A549 (cell line): ENCODE measurements at regions not wholly inside any gene's neighbourhood (a gene's known extent, or its start where the extent isn't known, plus 50 kb on each side); places are given as distances from the start of the nearest gene placed in this dataset.

ENCODE experiments used
- ATAC-seq, 2 experiments: fragments of 200-7000 bp in 1 of 2; fragments of >200 bp in 1 of 2; cut with Nextera tagmentation in 1 of 2; cut with Tn5 transposase in 1 of 2; 3 replicates each; pipeline versions ENCODE4 v1.8.0 to v1.9.1; 2018 to 2020; ENCODE audit warnings: mild to moderate bottlenecking in 1 of 2, moderate library complexity in 1 of 2
- CTCF ChIA-PET: fragments of 300-600 bp; sonication (Branson Sonifier 250); formaldehyde crosslinking; extraction: SDS; loops from one replicate; lab custom pipeline; 2021; ENCODE audit warnings: antibody characterized with exemption, inconsistent platforms; lab: Yijun Ruan, JAX
- POLR2A ChIA-PET: fragments of 350-600 bp; formaldehyde crosslinking; extraction: SDS; loops from one replicate; lab custom pipeline; 2021; ENCODE audit warnings: antibody characterized with exemption, inconsistent platforms; lab: Yijun Ruan, JAX
- DNase-seq, 2 experiments: peaks; one replicate each; pipeline versions ENCODE4 v3.0.0 to v3.0.0-alpha.2; 2011 to 2016; ENCODE audit warnings: low read depth in 1 of 2, low spot score in 1 of 2
- FAIRE-seq: peaks from 2 replicates; lab custom pipeline; 2011; peaks lifted over from hg19 to GRCh38; lab: Jason Lieb, UNC
- H3K27ac ChIP-seq, 2 experiments: fragments of >200 bp; sonication (Bioruptor Twin); formaldehyde crosslinking; 3 replicates each; pipeline ENCODE4 v1.5.1; 2016 to 2017
- H3K4me1 ChIP-seq: fragments of >200 bp; sonication (Bioruptor Twin); formaldehyde crosslinking; 3 replicates; pipeline ENCODE4 v1.6.1; 2016
- H3K4me2 ChIP-seq: fragments of >200 bp; sonication (Bioruptor Twin); formaldehyde crosslinking; 3 replicates; pipeline ENCODE4 v1.6.1; 2016
- H3K4me3 ChIP-seq: fragments of >200 bp; sonication (Bioruptor Twin); formaldehyde crosslinking; 3 replicates; pipeline ENCODE4 v1.5.1; 2016
- H3K9me3 ChIP-seq: fragments of >200 bp; sonication (Bioruptor Twin); formaldehyde crosslinking; 3 replicates; pipeline ENCODE4 v1.6.1; 2016
- ATOH8 ChIP-seq: fragments of 250-450 bp; sonication (Bioruptor Pico); IDR thresholded peaks from 2 replicates; pipeline ENCODE4 v1.5.0; 2020; ENCODE audit warnings: low read depth, mild to moderate bottlenecking, moderate library complexity
- CBX2 ChIP-seq: fragments of 200-600 bp; sonication (generic); IDR thresholded peaks from 2 replicates; pipeline ENCODE4 v1.6.1; 2016; ENCODE audit warnings: low read depth, mild to moderate bottlenecking, borderline replicate concordance
- CEBPB ChIP-seq, 2 experiments: fragments of >200 bp in 1 of 2; sonication (Bioruptor Twin) in 1 of 2; formaldehyde crosslinking in 1 of 2; IDR thresholded peaks; 2 replicates each; pipeline ENCODE4 v1.6.1; 2012 to 2016
- EHF ChIP-seq: fragments of 250-450 bp; sonication (Bioruptor Pico); IDR thresholded peaks from 2 replicates; pipeline ENCODE4 v1.5.0; 2020; ENCODE audit warnings: mild to moderate bottlenecking
- EHMT2 ChIP-seq: fragments of 200-600 bp; sonication (generic); IDR thresholded peaks from 2 replicates; pipeline ENCODE4 v1.6.1; 2016; ENCODE audit warnings: antibody characterized with exemption, low read depth, mild to moderate bottlenecking, moderate library complexity
- ESRRA ChIP-seq: fragments of 150-350 bp; IDR thresholded peaks from 2 replicates; pipeline ENCODE4 v1.6.1; 2014; ENCODE audit warnings: mild to moderate bottlenecking, low read length, borderline replicate concordance
- FOSL2 ChIP-seq, 2 experiments: fragments of 450-650 bp in 1 of 2; fragments of >200 bp in 1 of 2; sonication (Bioruptor Twin) in 1 of 2; formaldehyde crosslinking; IDR thresholded peaks; 2 replicates each; pipeline versions ENCODE4 v1.5.0 to v1.6.1; 2016 to 2020; ENCODE audit warnings: mild to moderate bottlenecking in 1 of 2, moderate library complexity in 1 of 2
- HEYL ChIP-seq: fragments of 250-450 bp; sonication (Bioruptor Pico); IDR thresholded peaks from 2 replicates; pipeline ENCODE4 v1.8.0; 2021; ENCODE audit warnings: mild to moderate bottlenecking, moderate library complexity
- HOXA7 ChIP-seq: fragments of 250-450 bp; sonication (Bioruptor Pico); IDR thresholded peaks from 2 replicates; pipeline ENCODE4 v1.5.0; 2020; ENCODE audit warnings: mild to moderate bottlenecking, moderate library complexity
- KDM1A ChIP-seq: fragments of 200-600 bp; sonication (generic); IDR thresholded peaks from 2 replicates; pipeline ENCODE4 v1.6.1; 2016; ENCODE audit warnings: low read depth, mild to moderate bottlenecking
- KDM5A ChIP-seq: fragments of 200-600 bp; sonication (generic); IDR thresholded peaks from 2 replicates; pipeline ENCODE4 v1.6.1; 2016; ENCODE audit warnings: antibody characterized with exemption, mild to moderate bottlenecking
- NFE2L2 ChIP-seq: fragments of 150-350 bp; conservative IDR thresholded peaks from 2 replicates; pipeline ENCODE4 v1.6.1; 2014; ENCODE audit warnings: low read length
- NPAS2 ChIP-seq: fragments of 250-450 bp; sonication (Bioruptor Pico); IDR thresholded peaks from 2 replicates; pipeline ENCODE4 v1.8.0; 2022; ENCODE audit warnings: mild to moderate bottlenecking, moderate library complexity, borderline replicate concordance
- NR3C1 ChIP-seq: fragments of >200 bp; sonication (Bioruptor Twin); formaldehyde crosslinking; IDR thresholded peaks from 3 replicates; pipeline ENCODE4 v1.6.1; 2017
- RNF2 ChIP-seq: fragments of 200-600 bp; sonication (generic); IDR thresholded peaks from 2 replicates; pipeline ENCODE4 v1.6.1; 2016; ENCODE audit warnings: low read depth, mild to moderate bottlenecking, antibody characterized with exemption, moderate library complexity, borderline replicate concordance
- SREBF2 ChIP-seq: fragments of 450-650 bp; IDR thresholded peaks from 2 replicates; pipeline ENCODE4 v1.6.1; 2014; ENCODE audit warnings: mild to moderate bottlenecking, moderate library complexity
- TP53 ChIP-seq: fragments of 250-450 bp; sonication (Bioruptor Pico); IDR thresholded peaks from 2 replicates; pipeline ENCODE4 v1.5.0; 2021; ENCODE audit warnings: mild to moderate bottlenecking, moderate library complexity
- USF2 ChIP-seq: fragments of 450-650 bp; IDR thresholded peaks from 2 replicates; pipeline ENCODE4 v1.6.1; 2014; ENCODE audit warnings: antibody characterized with exemption
- ZC3H11A ChIP-seq: fragments of 450-650 bp; IDR thresholded peaks from 2 replicates; pipeline ENCODE4 v1.6.1; 2014; ENCODE audit warnings: antibody characterized with exemption, mild to moderate bottlenecking
- ZNF302 ChIP-seq: fragments of 250-450 bp; sonication (Bioruptor Pico); IDR thresholded peaks from 2 replicates; pipeline ENCODE4 v1.9.0; 2021; ENCODE audit warnings: inconsistent platforms, mild to moderate bottlenecking, moderate library complexity
- WGBS: methylation state at CpG from one replicate; pipeline ENCODE4 v1.1.6; 2017; ENCODE audit errors: missing lambda C conversion rate; 5-methylcytosine and 5-hydroxymethylcytosine counted together
- TF ChIP-seq, protein P1 (sequence below): fragments of >200 bp; sonication (Bioruptor Twin); formaldehyde crosslinking; IDR thresholded peaks from 2 replicates; pipeline ENCODE4 v1.6.1; 2016
- TF ChIP-seq, protein P2 (sequence below): IDR thresholded peaks from 2 replicates; pipeline ENCODE4 v1.6.1; 2012; ENCODE audit warnings: low read depth, borderline replicate concordance
- TF ChIP-seq, protein P3 (sequence below): fragments of 250-450 bp; sonication (Bioruptor Pico); IDR thresholded peaks from 2 replicates; pipeline ENCODE4 v1.5.0; 2021; ENCODE audit warnings: mild to moderate bottlenecking, moderate library complexity, borderline replicate concordance

DNA sequence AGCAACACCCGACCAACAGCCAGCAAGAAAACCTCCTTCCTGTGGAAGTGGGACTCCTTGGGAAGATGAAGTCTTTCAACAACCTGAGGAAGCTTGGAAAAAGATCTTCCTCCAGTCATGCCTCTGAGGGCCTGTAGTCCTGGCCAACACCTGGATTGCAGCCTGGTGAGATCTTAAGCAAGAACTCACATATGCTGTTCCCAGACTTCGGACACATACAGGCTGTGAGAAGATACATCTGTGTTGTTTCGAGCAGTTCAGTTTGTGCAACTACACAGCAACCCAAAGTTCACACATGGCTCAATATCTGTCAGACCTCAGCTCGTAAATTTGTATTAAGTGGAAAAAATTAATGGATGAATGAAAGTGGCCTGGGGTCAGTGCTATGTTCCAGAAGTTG, 65.1 kb upstream of the UBAC2 start:
- 59% methylated on average over 4 of the region's 4 CpGs for WGBS
- ATAC-seq = no peak
- TF ChIP-seq EHF (CRISPR knock-in tag) = no peak
- no peak for TF ChIP-seq NR3C1
- no peak for TF ChIP-seq NFE2L2
- no peak for TF ChIP-seq CEBPB (IDR thresholded peaks at IDR 0.05)
- no peak for TF ChIP-seq NPAS2 (CRISPR knock-in tag)
- TF ChIP-seq FOSL2 (IDR thresholded peaks at IDR 0.05) = no peak
- no peak for TF ChIP-seq FOSL2 (CRISPR knock-in tag; IDR thresholded peaks at IDR 0.05)
- TF ChIP-seq, protein P1, sequence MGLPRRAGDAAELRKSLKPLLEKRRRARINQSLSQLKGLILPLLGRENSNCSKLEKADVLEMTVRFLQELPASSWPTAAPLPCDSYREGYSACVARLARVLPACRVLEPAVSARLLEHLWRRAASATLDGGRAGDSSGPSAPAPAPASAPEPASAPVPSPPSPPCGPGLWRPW = no peak
- TF ChIP-seq HEYL = no peak
- TF ChIP-seq RNF2 = no peak
- TF ChIP-seq HOXA7 (CRISPR knock-in tag) = no peak
- TF ChIP-seq TP53 (CRISPR knock-in tag) = no peak
- TF ChIP-seq SREBF2 = no peak
- TF ChIP-seq ZC3H11A = no peak
- TF ChIP-seq USF2 = no peak
- FAIRE-seq = no peak
- POLR2A ChIA-PET = no interaction called here
- CTCF ChIA-PET = no interaction called here
- Histone ChIP-seq H3K27ac (no peak overlapping the region), H3K4me1 (no peaks in the 10 kb centered on the region), H3K4me3 (no peak overlapping the region), H3K9me3 (no peaks in the 10 kb centered on the region), H3K4me2 (no peak overlapping the region)
- no peak for DNase-seq

DNA sequence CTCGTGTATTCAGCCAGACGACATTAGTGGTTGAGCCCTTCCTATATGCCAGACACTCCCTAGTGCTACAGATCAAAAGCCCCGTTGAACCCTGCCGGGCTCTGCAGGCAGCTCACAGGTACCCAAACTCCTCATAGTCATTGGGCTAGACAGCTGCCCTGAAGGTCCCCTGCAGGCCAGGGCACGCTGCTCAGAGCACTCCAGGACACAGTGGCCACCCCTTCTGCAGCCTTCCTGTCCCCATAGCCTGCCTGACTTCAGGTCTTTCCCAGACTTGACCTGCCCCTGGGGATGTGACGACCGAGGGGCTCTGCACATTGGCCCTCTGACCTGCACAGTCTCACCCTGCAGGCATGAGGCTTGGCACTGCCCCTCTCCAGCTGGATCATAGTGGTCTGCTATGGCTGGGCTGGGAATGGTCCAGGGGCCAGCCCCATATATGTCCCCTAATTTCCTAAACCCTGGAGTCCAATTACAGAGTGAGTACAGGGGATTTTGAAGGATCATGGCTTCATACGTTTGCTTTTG, 64.2 kb upstream of the UBAC2 start:
- ChIA-PET CTCF (no interaction called here), POLR2A (no interaction called here)
- Histone ChIP-seq H3K9me3 (no peaks in the 10 kb centered on the region), H3K4me3 (no peak overlapping the region), H3K4me2 (no peak overlapping the region), H3K27ac (no peak overlapping the region), H3K4me1 (no peaks in the 10 kb centered on the region)
- DNase-seq (no peak), ATAC-seq (no peak), FAIRE-seq (no peak)
- TF ChIP-seq, protein P2, sequence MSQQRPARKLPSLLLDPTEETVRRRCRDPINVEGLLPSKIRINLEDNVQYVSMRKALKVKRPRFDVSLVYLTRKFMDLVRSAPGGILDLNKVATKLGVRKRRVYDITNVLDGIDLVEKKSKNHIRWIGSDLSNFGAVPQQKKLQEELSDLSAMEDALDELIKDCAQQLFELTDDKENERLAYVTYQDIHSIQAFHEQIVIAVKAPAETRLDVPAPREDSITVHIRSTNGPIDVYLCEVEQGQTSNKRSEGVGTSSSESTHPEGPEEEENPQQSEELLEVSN = no peak
- TF ChIP-seq NPAS2 (CRISPR knock-in tag) (no peak), HEYL (no peak), CBX2 (no peak), EHF (CRISPR knock-in tag) (no peak), ZNF302 (CRISPR knock-in tag) (no peak), ESRRA (no peak), USF2 (no peak), ATOH8 (CRISPR knock-in tag) (no peak), SREBF2 (no peak)
- WGBS = 43% methylated on average over 8 of the region's 8 CpGs

- no peak for ATAC-seq
- no peak for FAIRE-seq
- H3K9me3 ChIP-seq = no peaks in the 10 kb centered on the region
- CTCF ChIA-PET = no interaction called here
- POLR2A ChIA-PET = no interaction called here
- no peak overlapping the region for H3K4me2 ChIP-seq
- no peak overlapping the region for H3K4me3 ChIP-seq
- DNase-seq = no peak
- no peak overlapping the region for H3K27ac ChIP-seq
- 74% methylated on average over 9 of the region's 9 CpGs for WGBS
- no peaks in the 10 kb centered on the region for H3K4me1 ChIP-seq
- no peak for TF ChIP-seq EHMT2
- TF ChIP-seq KDM1A = no peak
- no peak for TF ChIP-seq CBX2
- TF ChIP-seq, protein P3, sequence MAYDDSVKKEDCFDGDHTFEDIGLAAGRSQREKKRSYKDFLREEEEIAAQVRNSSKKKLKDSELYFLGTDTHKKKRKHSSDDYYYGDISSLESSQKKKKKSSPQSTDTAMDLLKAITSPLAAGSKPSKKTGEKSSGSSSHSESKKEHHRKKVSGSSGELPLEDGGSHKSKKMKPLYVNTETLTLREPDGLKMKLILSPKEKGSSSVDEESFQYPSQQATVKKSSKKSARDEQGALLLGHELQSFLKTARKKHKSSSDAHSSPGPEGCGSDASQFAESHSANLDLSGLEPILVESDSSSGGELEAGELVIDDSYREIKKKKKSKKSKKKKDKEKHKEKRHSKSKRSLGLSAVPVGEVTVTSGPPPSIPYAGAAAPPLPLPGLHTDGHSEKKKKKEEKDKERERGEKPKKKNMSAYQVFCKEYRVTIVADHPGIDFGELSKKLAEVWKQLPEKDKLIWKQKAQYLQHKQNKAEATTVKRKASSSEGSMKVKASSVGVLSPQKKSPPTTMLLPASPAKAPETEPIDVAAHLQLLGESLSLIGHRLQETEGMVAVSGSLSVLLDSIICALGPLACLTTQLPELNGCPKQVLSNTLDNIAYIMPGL = no peak
- TF ChIP-seq NFE2L2 = no peak
- no peak for TF ChIP-seq KDM5A
Measured at GRCh38 chr13:99140831-99141230, 59.8 kb upstream of the UBAC2 start.
